ENCODE measurements at regions not wholly inside any gene's neighbourhood (a gene's known extent, or its start where the extent isn't known, plus 50 kb on each side); places are given as distances from the start of the nearest gene placed in this dataset.

DNA sequence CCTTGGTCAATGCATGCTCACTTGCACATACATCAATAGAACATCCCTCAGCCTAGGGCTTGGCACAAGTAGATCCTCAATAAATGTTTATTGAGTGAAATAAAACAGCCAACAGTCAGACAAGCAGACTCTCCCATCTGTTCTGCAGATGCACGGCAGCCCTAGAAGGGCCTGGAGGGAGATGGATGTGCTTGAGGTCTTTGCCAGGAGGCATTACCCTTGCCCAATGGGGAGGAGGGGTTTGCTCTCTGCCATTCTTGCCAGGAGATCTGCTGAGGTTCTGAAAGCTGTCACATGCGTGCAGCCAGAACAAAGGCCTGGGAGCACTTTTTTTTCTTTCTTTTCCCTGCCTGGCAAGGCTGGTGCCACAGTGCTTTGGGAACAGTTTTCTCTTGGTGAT is 349.3 kb upstream of the THRB start:
- DNase-seq (ENCODE audit: low spot score): no peak

DNA sequence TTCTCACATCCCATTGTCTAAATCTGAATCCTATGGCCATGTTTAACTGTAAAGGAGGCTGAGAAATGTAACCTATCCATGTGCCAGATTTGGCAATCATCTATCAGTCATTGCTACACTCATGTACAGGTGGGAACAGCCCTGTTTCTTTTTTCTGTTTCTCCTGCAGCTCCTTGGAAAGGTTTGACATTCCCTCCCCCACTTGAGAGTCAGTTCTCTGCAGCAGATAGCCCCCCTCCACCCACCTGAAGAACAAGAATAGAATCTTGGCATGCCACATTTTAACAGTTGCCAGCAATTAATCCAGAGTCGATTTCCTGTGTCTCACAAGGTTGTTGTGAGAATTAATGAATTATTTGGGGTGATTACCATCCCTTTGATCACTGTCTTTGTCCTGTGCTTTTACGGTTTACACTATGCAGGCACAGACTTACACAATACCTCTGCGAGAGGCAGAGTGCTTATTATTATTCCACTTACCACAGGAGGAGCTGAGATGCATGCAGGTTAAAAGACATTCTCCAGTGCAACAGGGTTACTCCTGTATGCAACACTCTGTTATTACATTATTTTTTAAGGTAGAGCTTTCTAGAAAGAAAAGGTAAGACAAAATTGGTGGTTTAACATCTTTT is 351.0 kb upstream of the THRB start:
- no peak for DNase-seq (ENCODE audit: low spot score)

DNA sequence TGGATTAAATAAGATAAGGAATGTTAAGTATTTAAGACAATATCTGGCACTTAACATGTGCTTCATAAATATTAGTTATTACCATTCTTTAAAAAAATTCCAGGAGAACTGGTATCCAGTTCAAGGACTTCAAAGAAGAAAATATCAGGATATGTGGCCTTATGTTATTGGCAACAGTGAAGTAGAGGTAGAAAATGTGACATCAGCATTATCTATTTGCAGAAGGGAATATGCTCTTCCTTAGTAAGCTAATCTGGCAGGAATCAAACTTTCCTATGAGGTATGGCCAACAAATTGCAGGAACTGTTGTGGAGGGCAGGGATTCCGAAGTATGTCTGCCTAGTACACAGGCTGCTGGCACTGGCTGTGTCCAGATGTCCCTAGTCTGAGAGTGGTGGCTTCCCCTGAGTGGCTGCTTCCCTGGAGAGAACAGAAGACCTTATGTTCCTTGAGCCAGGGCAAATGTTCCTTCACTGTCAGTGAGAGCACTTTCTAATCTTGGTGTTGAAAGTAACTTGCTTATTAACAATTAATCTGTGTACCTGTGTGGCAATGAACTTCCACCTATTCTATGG is 351.7 kb upstream of the THRB start:
- DNase-seq (ENCODE audit: low spot score): no peak

DNA sequence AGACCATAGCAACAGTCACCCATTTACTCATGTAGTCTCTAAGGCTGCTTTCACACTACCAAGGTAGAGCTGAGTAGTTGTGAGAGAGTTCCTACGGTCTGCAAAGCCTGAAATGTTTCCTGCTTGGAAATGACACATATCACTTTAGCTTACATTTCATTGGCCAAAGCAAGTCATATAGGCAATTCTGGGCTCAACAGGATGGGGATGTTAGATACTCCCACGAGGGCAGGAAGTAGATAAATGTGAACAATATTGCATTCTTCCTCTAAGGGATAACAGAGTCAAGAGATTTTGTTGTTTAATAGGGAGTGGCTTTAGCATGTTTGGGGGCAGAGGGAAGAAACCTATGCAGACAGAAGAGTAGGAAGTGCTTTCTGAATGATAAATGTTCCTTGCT is 355.6 kb upstream of the THRB start:
- DNase-seq (ENCODE audit: low spot score): no peak

DNA sequence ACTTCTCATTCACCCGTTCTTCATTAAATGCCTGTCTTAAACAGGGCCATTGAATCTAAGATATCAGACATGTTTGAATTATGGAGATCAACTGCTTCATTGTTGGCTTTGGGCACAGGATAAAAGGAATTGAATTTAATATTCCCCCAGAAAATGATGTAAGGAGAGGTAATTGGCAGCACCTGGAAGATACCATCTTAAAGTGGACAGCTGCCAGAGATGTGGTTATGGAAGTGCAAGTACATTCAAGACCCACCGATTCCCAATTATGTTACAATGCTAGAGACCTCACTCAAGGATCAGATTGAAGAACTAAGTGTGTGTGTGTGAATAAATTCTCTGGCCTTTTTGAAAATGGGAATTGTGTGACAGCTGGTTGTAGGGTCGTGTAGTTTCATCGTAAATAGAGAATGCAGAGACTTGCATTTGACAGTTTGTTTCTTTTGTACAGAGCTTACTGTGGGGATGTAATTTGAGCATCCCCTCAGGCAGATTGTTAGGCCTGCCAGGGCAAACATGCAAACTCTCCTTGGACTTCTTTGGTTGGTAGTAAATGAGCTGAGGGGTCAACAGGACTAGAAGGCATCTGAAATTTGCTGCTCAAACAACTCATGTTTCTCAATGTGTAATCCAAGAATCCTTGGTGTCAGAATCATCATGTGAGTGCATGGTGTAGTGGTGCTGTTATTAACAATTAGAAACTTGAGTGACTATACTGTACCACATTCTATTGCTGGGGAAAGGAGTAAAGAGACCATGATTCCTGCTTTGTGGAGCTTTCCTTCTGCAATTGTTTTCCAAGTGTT is 359.2 kb upstream of the THRB start:
- no peak for DNase-seq (ENCODE audit: low spot score)

DNA sequence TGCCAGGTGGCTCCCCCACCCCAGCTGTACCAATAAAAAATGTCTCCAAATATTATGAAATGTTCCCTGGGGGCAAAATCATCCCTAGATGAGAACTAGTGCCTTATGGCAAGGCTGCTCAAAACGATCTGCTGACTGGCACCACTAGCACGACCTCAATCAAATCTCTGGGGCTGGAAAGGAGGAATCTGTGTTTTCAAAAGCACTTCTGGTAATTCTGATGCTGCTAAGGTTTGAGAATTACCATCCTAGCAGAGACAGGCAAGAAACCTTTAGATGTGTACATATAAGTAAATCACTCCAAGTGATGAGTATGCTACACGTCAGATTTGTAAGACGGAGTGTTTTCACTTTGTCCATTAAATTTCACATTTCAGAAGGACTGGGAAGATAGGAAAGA is 360.1 kb upstream of the THRB start:
- no peak for DNase-seq (ENCODE audit: low spot score)

DNA sequence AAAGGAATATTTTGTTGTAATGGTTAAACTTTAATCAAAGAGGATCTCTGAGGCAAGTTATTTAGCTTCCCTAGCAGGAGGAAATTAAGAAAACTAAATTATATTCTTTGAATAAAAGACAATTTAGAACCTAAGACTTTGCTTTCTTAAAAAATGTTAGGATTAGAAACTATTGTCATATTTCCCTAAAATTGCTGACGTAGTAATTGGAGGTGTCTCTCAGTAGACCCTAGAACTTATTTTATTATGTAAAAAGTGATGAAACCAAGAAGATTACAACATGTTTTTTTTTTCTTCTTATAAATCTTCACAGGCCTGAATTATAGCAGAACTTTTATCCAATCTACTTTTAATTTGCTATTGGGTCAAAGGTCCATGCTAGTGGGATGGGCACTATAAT is 363.3 kb upstream of the THRB start:
- DNase-seq (ENCODE audit: low spot score): no peak

DNA sequence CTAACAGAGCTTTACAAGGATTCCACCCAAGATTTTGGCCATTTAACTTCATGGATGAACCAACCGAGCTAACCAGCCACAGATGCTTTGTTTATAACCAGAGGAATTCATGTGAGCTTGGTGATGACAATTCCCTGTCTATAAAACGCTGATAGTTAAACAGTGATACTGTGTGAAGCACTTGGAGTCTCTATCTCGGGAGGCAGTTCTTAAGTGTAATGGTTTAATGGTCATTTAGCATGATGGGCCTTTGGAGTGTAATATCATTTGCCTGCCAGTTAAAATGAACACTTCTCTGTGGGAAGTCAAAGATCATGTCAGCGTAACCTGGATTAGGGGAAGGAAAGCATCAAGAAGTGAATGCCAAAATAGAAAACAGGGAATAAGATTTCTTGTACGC is 368.6 kb upstream of the THRB start:
- DNase-seq (ENCODE audit: low spot score): no peak

DNA sequence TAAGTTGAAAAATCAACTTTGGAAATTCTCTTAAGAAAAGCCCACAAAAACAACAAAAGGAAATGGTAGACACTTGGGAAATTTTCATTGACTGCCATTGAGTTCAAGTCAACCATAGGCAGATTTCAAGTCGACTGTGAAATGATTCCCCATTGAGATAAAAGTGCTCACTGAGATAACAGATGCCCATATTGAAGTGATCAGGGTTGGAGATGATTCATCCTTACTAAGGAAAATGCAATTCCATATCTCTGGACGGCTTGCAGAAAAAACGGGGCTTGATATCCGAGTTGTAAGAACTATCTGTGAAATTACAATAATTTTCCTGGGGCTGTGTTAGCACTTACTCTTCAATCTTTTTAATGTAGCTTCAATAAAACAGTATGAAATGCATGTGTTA is 373.1 kb upstream of the THRB start:
- no peak for DNase-seq (ENCODE audit: low spot score)

DNA sequence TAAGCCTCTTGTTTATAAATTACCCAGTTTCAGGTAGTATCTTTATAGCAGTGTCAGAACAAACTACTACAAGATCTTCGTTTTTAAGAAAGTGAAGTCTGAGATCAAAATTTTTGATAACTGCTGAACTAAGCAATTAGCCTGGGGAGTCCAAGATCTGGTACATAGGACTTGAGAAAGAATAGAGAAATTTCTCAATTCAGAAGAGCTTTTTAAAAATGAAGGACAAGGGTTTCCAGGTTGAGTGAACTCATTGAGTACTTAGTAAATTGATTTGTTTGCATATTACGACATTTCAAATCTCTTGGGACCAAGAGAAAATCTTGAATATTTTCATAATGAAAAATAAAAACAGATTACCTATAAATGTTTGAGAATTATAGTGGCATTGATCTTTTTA is 386.6 kb upstream of the THRB start:
- no peak for DNase-seq (ENCODE audit: low spot score)

DNA sequence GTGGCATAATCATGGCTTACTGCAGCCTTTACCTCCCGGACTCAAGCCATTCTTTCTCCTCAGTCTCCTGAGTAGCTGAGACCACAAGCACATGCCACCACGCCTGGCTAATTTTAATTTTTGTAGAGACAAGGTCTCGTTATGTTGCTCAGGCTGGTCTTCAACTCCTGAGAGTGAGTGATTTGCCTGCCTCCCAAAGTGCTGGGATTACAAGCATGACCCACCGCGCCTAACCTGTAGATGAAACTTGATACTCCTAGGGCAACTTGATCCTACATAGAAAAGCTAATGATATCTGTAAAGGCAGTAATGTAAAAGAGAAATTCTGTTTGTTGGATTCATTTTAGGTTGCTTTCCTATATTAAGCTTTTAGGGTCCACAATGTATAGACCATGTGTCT is 391.9 kb upstream of the THRB start:
- no peak for DNase-seq (ENCODE audit: low spot score)

DNA sequence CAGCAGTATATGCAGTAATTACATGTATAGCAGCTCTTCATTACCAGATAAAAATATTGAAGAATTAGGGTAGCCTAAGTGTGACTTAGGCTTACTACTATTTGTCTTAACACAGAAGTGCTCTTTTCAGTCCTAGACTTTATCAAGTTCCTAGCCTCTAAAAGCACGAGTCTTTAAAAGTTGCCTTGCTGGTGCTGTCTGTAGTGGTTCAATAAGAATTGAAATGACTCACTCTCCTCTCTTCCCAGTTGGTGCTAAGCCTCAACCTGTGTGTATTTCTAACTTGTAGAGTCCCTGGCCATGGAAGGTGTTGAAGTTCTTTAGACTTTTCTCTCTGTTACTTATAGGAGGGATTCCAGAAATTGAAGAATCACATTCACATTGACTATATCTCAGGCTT is 395.4 kb upstream of the THRB start:
- DNase-seq (ENCODE audit: low spot score): no peak

DNA sequence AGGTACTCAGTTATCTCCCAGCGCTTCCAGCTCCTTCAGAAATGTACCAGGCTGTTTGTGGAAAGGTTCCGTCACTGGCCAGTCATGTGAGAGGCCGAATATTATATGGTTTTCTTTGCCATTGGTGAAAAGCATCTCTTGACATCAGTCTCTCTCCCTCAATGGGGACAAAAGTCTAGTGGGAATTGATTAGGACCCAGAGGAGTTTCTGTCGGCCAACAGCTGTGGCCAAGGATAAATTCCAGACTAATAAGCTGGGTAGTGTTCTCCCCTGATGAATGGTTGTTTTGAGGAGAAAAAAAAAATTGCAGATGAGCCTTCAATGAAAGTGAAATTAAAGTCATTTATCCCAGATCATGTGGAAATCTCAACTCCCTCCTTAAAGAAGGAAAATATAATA is 404.7 kb upstream of the THRB start:
- DNase-seq (ENCODE audit: low spot score): no peak

DNA sequence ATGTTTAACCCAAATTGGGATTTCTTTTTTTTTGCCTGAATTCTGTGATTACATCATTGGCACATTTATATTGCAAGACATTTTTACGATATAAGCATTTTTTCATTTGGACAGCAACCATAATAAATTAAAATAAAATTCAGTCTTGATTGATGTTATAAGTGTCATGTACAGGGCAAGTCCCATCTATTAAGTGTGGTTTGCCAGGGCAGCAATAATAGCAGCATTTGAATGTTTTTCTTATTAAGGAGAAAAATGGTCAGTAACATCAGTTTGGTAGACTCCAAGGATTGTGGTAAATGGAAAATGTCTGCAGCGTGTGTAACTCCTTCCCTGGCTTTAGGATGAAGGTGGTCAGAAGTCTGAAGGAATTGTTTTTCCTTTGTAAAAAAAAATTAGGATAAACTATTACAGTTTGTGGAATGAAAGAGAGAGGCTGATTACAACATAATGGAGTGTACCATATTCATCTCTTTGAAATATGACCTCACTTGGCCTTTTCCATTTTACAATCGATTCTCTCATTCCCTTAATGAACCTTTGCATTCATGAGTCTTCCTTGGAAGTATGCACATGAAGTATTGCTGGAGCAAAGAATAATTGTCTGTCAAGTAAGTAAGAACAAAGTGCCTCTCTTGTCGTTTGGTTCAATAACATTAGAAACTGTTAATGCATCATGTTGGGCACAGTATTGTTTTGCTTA is 405.4 kb upstream of the THRB start:
- DNase-seq (ENCODE audit: low spot score): no peak

DNA sequence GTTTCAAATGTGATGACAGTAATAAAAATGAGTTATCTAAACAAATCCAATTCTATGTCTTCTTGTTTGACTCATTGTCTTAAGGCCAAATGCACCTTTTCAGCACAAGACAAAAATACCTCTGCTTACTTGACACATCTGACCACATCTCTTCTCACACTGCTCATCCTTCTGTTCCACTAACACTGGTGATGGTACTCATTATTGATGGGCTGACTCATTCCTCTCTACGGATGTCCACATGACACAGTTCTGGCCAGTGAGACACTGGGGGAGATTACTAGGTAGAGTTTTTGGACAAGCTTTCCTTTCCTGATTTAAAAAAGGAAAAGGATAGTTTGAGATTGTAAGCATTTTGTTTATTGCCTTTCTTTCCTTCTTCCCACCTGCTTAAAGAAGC is 410.6 kb upstream of the THRB start:
- no peak for DNase-seq (ENCODE audit: low spot score)

DNA sequence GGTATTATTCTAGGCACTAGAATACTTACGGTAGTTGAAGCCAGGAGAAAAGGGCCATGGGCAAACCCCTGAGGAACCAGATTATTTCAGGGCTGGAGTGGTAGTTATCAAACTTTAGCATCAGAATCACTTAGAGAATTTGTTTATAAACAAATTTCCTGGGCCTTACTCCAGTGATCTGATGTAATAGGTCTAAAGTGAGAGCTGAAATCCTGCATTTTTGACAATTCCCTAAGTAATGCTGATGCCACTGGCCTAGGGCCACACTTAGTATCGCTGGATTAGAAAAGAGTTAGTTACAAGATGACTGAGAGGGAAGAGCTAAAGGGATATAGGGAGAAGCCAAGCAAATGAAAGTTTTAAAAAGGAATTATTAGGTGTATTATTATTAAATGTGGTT is 412.5 kb upstream of the THRB start:
- no peak for DNase-seq (ENCODE audit: low spot score)

DNA sequence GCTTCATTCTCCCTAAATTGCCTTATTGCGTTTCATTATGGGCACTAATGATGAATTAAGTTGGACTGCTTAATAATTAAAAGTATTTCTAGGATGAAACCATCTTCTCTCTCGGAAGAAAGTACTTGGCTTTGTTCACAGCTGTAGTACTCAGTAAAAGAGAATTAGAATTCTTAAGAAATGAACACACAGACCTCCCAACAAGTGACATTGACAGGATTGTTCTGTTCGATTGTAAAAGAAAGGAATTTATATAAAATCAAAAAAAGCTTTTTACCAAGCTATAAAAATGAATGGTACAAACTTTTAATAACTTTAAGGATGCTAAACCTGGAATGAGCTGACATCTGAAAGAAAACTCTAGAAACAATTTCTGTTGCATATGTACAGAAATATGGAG is 416.4 kb upstream of the THRB start:
- no peak for DNase-seq (ENCODE audit: low spot score)

DNA sequence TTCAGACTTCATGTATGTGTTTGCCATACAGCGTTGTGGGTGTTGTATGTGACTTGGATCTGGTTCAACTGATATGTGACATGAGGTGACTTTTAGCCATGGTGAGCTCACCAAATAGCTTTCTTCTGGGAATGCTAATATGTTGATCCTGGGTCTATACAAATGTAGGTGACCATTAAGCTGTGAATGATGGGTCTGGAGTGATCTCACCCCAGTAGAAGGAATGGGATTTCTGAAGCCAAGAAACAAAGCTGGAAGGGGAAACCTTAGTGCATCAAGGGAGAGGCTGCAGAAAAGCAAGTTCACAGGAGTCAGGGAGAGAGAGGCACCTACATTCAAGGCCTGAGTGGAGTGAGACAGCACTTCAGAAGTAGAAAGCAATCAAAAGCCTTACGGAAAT is 421.0 kb upstream of the THRB start:
- no peak for DNase-seq (ENCODE audit: low spot score)

DNA sequence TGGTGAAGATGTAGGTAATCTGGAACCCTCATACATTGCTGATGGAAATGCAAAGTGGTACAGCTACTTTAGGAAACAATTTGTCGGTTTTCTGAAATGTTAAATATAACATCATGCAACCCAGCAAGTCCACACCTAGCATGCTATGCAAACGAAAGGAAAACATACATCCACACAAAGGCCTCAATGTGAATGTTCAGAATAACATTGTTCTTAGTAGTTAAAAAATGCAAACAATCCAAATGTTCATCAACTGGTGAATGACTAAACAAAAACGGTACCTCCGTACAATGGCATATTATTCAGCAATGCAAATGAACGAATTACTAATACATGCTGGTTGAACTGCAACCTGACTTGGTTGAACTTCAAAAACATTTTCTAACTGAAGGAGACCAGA is 423.3 kb upstream of the THRB start:
- no peak for DNase-seq (ENCODE audit: low spot score)

DNA sequence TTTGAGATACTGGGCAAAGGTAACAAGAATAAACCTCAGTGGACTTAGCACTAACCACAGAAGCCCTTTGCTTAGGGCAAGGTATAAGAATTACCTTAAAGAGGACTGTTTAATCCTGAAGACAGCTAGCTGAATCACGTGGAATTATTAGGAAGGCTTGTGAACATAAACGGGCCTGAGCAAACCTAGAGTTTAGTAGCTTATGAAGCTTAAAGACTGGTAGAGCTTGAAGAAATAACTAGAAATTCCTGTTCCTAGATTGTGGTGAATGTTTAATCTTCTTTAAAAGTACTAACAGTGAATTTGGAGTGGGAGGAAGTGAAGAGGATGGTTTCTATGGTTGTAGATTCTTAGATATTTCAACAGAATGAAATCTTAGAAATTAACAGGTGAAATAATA is 428.9 kb upstream of the THRB start:
- DNase-seq (ENCODE audit: low spot score): no peak

DNA sequence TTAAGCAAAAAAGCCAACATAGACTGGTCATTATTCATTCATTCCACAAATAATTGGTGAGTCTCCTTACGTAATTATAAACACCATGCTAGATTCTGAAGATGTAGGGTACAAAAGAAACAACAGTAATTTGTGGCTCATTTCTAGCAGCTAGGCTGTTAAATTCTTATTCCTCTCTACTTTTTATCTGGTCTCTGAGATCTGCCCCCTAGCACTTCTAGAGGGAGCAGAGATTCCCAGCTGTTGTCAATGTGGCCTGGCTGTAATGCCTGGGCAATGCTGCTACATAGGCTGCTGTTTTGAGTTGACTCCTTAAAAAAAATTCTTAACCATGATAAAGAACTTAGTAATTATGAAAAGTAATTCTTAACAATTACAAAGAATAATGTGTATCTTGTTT is 434.9 kb upstream of the THRB start:
- DNase-seq (ENCODE audit: low spot score): no peak

DNA sequence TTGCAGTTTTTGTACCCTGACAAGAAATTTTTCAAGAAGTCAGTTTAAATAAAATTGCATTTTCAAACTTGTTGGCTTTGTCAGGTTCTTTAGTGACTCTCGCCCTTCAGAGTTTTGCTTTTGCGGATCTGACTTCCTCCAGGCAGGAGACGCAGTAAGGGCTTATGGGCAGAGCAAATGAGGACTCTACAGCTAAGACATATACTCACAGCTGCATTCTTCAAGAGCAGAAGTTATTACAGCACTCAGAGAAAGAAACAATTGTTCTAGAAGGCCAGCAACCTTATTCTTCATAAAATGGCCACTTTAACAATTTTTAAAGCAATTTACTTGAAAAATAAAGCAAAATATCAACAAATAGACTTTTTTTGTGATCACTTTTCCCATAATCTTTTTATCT is 438.8 kb upstream of the THRB start:
- DNase-seq (ENCODE audit: low spot score): no peak

DNA sequence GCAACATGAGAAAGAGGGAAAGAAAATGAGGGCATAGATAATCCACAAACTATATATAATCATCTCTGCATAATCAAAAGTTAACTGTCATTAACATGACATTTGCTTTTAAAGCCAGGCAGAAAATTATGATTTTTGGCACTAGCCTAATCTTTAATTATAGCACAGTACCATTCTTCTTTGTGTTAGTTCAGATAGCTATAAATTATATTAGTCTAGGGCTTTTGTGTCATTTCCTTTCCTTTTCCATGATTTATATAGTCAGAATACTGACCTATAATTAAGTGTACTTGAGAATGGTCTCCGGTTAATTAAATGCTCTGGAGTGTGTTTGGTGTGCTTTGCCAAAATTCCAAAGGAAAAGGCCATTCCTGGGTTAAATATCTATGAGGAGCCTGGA is 441.9 kb upstream of the THRB start:
- no peak for DNase-seq (ENCODE audit: low spot score)
